CD14-positive monocyte (primary cell): ENCODE measurements at regions not wholly inside any gene's neighbourhood (a gene's known extent, or its start where the extent isn't known, plus 50 kb on each side); places are given as distances from the start of the nearest gene placed in this dataset.
"Not testable (repeated sequence)": the region's sequence is repeated elsewhere in the genome, so short reads cannot be mapped to it uniquely, and the experiment has no call there.

Experiments
- DNase-seq, 3 donors: peaks; one replicate each; pipeline ENCODE4 v3.0.0-alpha.2; 2011 to 2022
- H2AFZ ChIP-seq: 2 replicates; pipeline ENCODE4 v1.6.0; 2012; ENCODE audit warnings: mild to moderate bottlenecking, low read depth, low read length, inconsistent platforms; ENCODE audit not compliant: insufficient read depth, poor library complexity, severe bottlenecking
- H3K27ac ChIP-seq, 2 donors: 1 replicate in 1 of 2; 2 replicates in 1 of 2; pipeline ENCODE4 v1.5.1; 2012 to 2013; ENCODE audit warnings: low read length in 2 of 2, control low read depth in 1 of 2, inconsistent platforms in 1 of 2, low read depth in 1 of 2, mild to moderate bottlenecking in 1 of 2
- H3K27me3 ChIP-seq, 2 donors: one replicate each; pipeline versions ENCODE4 v1.6.0 to v1.6.1; 2011 to 2013; ENCODE audit warnings: low read length in 2 of 2; ENCODE audit not compliant: control insufficient read depth in 2 of 2, insufficient read depth in 2 of 2
- H3K36me3 ChIP-seq, 2 donors: replicated peaks in 1 of 2; 1 replicate in 1 of 2; 2 replicates in 1 of 2; pipeline versions ENCODE4 v1.5.1 to v1.6.1; 2012 to 2013; ENCODE audit warnings: low read length in 2 of 2, control low read depth in 1 of 2, inconsistent platforms in 1 of 2, mild to moderate bottlenecking in 1 of 2; ENCODE audit not compliant: insufficient read depth in 2 of 2, control insufficient read depth in 1 of 2
- H3K4me1 ChIP-seq, 2 donors: 1 replicate in 1 of 2; 2 replicates in 1 of 2; pipeline versions ENCODE4 v1.5.1 to v1.6.1; 2012 to 2013; ENCODE audit warnings: low read length in 2 of 2, control low read depth in 1 of 2, inconsistent platforms in 1 of 2, mild to moderate bottlenecking in 1 of 2, moderate library complexity in 1 of 2; ENCODE audit not compliant: insufficient read depth in 2 of 2, control insufficient read depth in 1 of 2
- H3K4me2 ChIP-seq: replicated peaks from 2 replicates; pipeline ENCODE3; 2012; ENCODE audit warnings: low read length, moderate library complexity, mild to moderate bottlenecking; ENCODE audit not compliant: poor library complexity, severe bottlenecking; ENCODE audit errors: extremely low read depth
- H3K4me3 ChIP-seq, 3 experiments: fragments of 200-600 bp in 1 of 3; sonication (generic) in 1 of 3; replicated peaks in 1 of 3; 1 replicate in 2 of 3; 2 replicates in 1 of 3; pipeline ENCODE4 v1.5.1; 2011 to 2013; ENCODE audit warnings: low read length in 3 of 3, mild to moderate bottlenecking in 3 of 3, control low read depth in 2 of 3, low read depth in 2 of 3, inconsistent platforms in 1 of 3, moderate library complexity in 1 of 3
- H3K79me2 ChIP-seq: 2 replicates; pipeline ENCODE4 v1.6.0; 2012; ENCODE audit warnings: mild to moderate bottlenecking, control low read depth, inconsistent platforms, low read length, moderate library complexity; ENCODE audit not compliant: insufficient read depth
- H3K9ac ChIP-seq: 2 replicates; pipeline ENCODE4 v1.6.0; 2017; ENCODE audit warnings: low read length, mild to moderate bottlenecking; ENCODE audit not compliant: insufficient read depth, poor library complexity, severe bottlenecking
- H3K9me3 ChIP-seq, 2 donors: replicated peaks in 1 of 2; 1 replicate in 1 of 2; 2 replicates in 1 of 2; pipeline versions ENCODE4 v1.5.1 to v1.6.1; 2012 to 2013; ENCODE audit warnings: low read length in 2 of 2, control low read depth in 1 of 2; ENCODE audit not compliant: control insufficient read depth in 1 of 2, insufficient read depth in 1 of 2
- H4K20me1 ChIP-seq: 2 replicates; pipeline ENCODE4 v1.6.0; 2012; ENCODE audit warnings: mild to moderate bottlenecking, low read length, control low read depth, moderate library complexity; ENCODE audit not compliant: insufficient read depth
- H3K27ac Mint-ChIP-seq, 7 donors: one replicate each; pipeline ENCODE4 v1.8.0; 2020; ENCODE audit warnings: mild to moderate bottlenecking in 7 of 7, mixed read lengths in 7 of 7, moderate library complexity in 6 of 7, inconsistent platforms in 2 of 7
- H3K27me3 Mint-ChIP-seq, 3 donors: one replicate each; pipeline ENCODE4 v1.8.0; 2021 to 2022; ENCODE audit warnings: low read depth in 3 of 3, mild to moderate bottlenecking in 3 of 3, mixed read lengths in 3 of 3, moderate library complexity in 3 of 3, inconsistent platforms in 1 of 3
- H3K36me3 Mint-ChIP-seq, 2 donors: one replicate each; pipeline ENCODE4 v1.8.0; 2020; ENCODE audit warnings: mixed read lengths in 2 of 2, inconsistent platforms in 1 of 2, mild to moderate bottlenecking in 1 of 2
- H3K4me1 Mint-ChIP-seq: one replicate; pipeline ENCODE4 v1.8.0; 2020; ENCODE audit warnings: mild to moderate bottlenecking, mixed read lengths
- H3K4me3 Mint-ChIP-seq, 2 donors: one replicate each; pipeline ENCODE4 v1.8.0; 2020; ENCODE audit warnings: mild to moderate bottlenecking in 2 of 2, mixed read lengths in 2 of 2, moderate library complexity in 1 of 2
- H3K9me3 Mint-ChIP-seq, 7 donors: one replicate each; pipeline ENCODE4 v1.8.0; 2020 to 2022; ENCODE audit warnings: mixed read lengths in 7 of 7, mild to moderate bottlenecking in 6 of 7, moderate library complexity in 6 of 7, inconsistent platforms in 2 of 7
- WGBS: methylation state at CpG from one replicate; pipeline ENCODE4 v1.1.5; 2013; ENCODE audit warnings: missing lambda C conversion rate; ENCODE audit not compliant: insufficient coverage; 5-methylcytosine and 5-hydroxymethylcytosine counted together
- intact Hi-C, 2 donors: fragments of 100-400 bp; cut with micrococcal nuclease; formaldehyde crosslinking; loops; one replicate each; pipeline versions ENCODE4 v1.15.0 to v1.15.1; 2023
- TF ChIP-seq, protein P1 (sequence below): fragments of 200-600 bp; IDR thresholded peaks from one replicate; pipeline ENCODE4 v1.8.0; 2022; ENCODE audit warnings: antibody characterized with exemption, mild to moderate bottlenecking

DNA sequence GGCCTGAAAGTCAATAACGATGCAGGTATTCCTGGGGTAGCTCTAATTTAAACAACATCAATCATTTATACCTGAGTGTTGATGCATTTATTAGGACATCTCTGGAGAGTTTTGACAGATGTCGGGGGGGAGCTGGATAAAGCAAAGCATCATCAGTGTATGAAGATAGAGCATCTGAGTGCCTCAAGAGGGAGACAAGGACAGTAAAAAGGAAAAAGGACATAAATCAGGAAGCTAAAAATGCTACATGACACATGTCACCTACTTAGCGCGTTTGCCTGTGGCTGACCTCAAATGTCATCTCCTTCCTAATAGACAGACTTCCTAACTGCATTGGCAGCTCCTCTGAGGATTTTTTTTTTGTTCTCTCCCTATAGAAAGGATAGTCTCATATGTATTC lies 259.5 kb upstream of the PKP2 start:
- whole genome bisulfite sequencing = no CpG with 5 or more reads among the region's 4 CpGs
- no peaks in the 10 kb centered on the region for H3K27me3 ChIP-seq
- no peaks in the 10 kb centered on the region for H3K36me3 ChIP-seq
- H3K79me2 ChIP-seq = no peaks in the 10 kb centered on the region
- peak overlapping the region in 1 of 7 donors; percentile 26 for H3K27ac Mint-ChIP-seq
- no peaks in the 10 kb centered on the region for H4K20me1 ChIP-seq
- no peak overlapping the region for H3K4me3 Mint-ChIP-seq
- no peaks in the 10 kb centered on the region for H3K4me1 ChIP-seq
- no peak overlapping the region for H3K27ac ChIP-seq
- no peak for DNase-seq
- no peaks in the 10 kb centered on the region for H3K36me3 Mint-ChIP-seq
- H3K9me3 Mint-ChIP-seq = peaks cover 2 to 30% (median 15%) of the 10 kb centered on the region in 7 donors
- H2AFZ ChIP-seq = no peak overlapping the region
- peaks cover 8 to 9% of the 10 kb centered on the region in 2 donors for H3K9me3 ChIP-seq
- no peaks in the 10 kb centered on the region for H3K4me1 Mint-ChIP-seq
- TF ChIP-seq, protein P1, sequence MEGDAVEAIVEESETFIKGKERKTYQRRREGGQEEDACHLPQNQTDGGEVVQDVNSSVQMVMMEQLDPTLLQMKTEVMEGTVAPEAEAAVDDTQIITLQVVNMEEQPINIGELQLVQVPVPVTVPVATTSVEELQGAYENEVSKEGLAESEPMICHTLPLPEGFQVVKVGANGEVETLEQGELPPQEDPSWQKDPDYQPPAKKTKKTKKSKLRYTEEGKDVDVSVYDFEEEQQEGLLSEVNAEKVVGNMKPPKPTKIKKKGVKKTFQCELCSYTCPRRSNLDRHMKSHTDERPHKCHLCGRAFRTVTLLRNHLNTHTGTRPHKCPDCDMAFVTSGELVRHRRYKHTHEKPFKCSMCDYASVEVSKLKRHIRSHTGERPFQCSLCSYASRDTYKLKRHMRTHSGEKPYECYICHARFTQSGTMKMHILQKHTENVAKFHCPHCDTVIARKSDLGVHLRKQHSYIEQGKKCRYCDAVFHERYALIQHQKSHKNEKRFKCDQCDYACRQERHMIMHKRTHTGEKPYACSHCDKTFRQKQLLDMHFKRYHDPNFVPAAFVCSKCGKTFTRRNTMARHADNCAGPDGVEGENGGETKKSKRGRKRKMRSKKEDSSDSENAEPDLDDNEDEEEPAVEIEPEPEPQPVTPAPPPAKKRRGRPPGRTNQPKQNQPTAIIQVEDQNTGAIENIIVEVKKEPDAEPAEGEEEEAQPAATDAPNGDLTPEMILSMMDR = no peak
- H3K9ac ChIP-seq = no peak overlapping the region
- no peak overlapping the region for H3K4me2 ChIP-seq
- H3K4me3 ChIP-seq = no peak overlapping the region
- no peaks in the 10 kb centered on the region for H3K27me3 Mint-ChIP-seq
- intact Hi-C loops = no loop called here

DNA sequence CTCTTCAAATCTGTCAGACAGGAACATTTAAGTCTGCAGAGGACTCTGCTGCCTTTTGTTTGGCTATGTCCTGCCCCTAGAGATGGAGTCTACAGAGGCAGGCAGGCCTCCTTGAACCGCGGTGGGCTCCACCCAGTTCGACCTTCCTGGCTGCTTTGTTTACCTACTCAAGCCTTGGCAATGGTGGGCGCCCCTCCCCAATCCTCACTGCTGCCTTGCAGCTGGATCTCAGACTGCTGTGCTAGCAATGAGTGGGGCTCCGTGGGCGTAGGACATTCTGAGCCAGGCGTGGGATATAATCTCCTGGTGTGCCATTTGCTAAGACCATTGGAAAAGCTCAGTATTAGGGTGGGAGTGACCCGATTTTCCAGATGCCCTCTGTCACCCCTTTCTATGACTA lies 250.7 kb upstream of the PKP2 start:
- WGBS = 91% methylated on average over 6 of the region's 8 CpGs
- H3K36me3 Mint-ChIP-seq, H3K36me3 ChIP-seq, intact Hi-C loops, H3K9ac ChIP-seq, H3K27ac Mint-ChIP-seq, H4K20me1 ChIP-seq, H3K4me1 Mint-ChIP-seq, H3K4me1 ChIP-seq, H3K9me3 ChIP-seq, H3K4me2 ChIP-seq, H3K27ac ChIP-seq, H3K4me3 Mint-ChIP-seq, DNase-seq, H2AFZ ChIP-seq, H3K79me2 ChIP-seq, H3K4me3 ChIP-seq, H3K27me3 Mint-ChIP-seq, H3K27me3 ChIP-seq: not testable (repeated sequence)
- H3K9me3 Mint-ChIP-seq = peaks cover 0 to 29% (median 22%) of the 10 kb centered on the region in 7 donors
